ENCODE measurements at regions not wholly inside any gene's neighbourhood (a gene's known extent, or its start where the extent isn't known, plus 50 kb on each side); places are given as distances from the start of the nearest gene placed in this dataset.

- no peaks in the 10 kb centered on the region for H3K9me3 ChIP-seq
- no peaks in the 10 kb centered on the region for H3K36me3 ChIP-seq
- no peak for DNase-seq
- H3K4me1 ChIP-seq, result no peaks in the 10 kb centered on the region
- TF ChIP-seq CTCF (IDR thresholded peaks at IDR 0.05; ENCODE audit: low read depth, low read length), result no peak
- no peak overlapping the region for H3K4me3 ChIP-seq (ENCODE audit: low read depth, low read length)
- H3K27me3 ChIP-seq, result no peaks in the 10 kb centered on the region
Observed at GRCh38 chr18:47520263-47520662, 268.8 kb upstream of the SKOR2 start.

GRCh38 chr18:47519706-47520105 is 268.2 kb upstream of the SKOR2 start:
- DNase-seq, result no peak
- H3K36me3 ChIP-seq, result no peaks in the 10 kb centered on the region
- H3K4me1 ChIP-seq, result no peaks in the 10 kb centered on the region
- no peak overlapping the region for H3K4me3 ChIP-seq (ENCODE audit: low read depth, low read length)
- no peaks in the 10 kb centered on the region for H3K27me3 ChIP-seq
- no peak for TF ChIP-seq CTCF (IDR thresholded peaks at IDR 0.05; ENCODE audit: low read depth, low read length)
- no peaks in the 10 kb centered on the region for H3K9me3 ChIP-seq

GRCh38 chr18:47519277-47519676 is 267.8 kb upstream of the SKOR2 start:
- no peak for TF ChIP-seq CTCF (IDR thresholded peaks at IDR 0.05; ENCODE audit: low read depth, low read length)
- DNase-seq, result no peak
- Histone ChIP-seq H3K4me1 (no peaks in the 10 kb centered on the region), H3K36me3 (no peaks in the 10 kb centered on the region), H3K27me3 (no peaks in the 10 kb centered on the region), H3K9me3 (no peaks in the 10 kb centered on the region), H3K4me3 (ENCODE audit: low read depth, low read length) (no peak overlapping the region)

GRCh38 chr18:47513614-47514013 is 262.2 kb upstream of the SKOR2 start:
- Histone ChIP-seq H3K27me3 (no peaks in the 10 kb centered on the region), H3K4me3 (ENCODE audit: low read depth, low read length) (no peak overlapping the region), H3K9me3 (no peaks in the 10 kb centered on the region), H3K36me3 (no peaks in the 10 kb centered on the region), H3K4me1 (no peaks in the 10 kb centered on the region)
- no peak for DNase-seq
- TF ChIP-seq CTCF (IDR thresholded peaks at IDR 0.05; ENCODE audit: low read depth, low read length), result no peak

GRCh38 chr18:47512726-47513435 is 261.4 kb upstream of the SKOR2 start:
- TF ChIP-seq CTCF (IDR thresholded peaks at IDR 0.05; ENCODE audit: low read depth, low read length), result no peak
- Histone ChIP-seq H3K4me3 (ENCODE audit: low read depth, low read length) (no peak overlapping the region), H3K4me1 (no peaks in the 10 kb centered on the region), H3K36me3 (no peaks in the 10 kb centered on the region), H3K27me3 (no peaks in the 10 kb centered on the region), H3K9me3 (no peaks in the 10 kb centered on the region)
- no peak for DNase-seq

- no peak overlapping the region for H3K4me3 ChIP-seq (ENCODE audit: low read depth, low read length)
- H3K36me3 ChIP-seq, result no peaks in the 10 kb centered on the region
- no peaks in the 10 kb centered on the region for H3K27me3 ChIP-seq
- no peaks in the 10 kb centered on the region for H3K4me1 ChIP-seq
- H3K9me3 ChIP-seq, result no peaks in the 10 kb centered on the region
- no peak for TF ChIP-seq CTCF (IDR thresholded peaks at IDR 0.05; ENCODE audit: low read depth, low read length)
- DNase-seq, result no peak
Observed at GRCh38 chr18:47512056-47512455, 260.6 kb upstream of the SKOR2 start.
